ENCODE measurements at regions not wholly inside any gene's neighbourhood (a gene's known extent, or its start where the extent isn't known, plus 50 kb on each side); places are given as distances from the start of the nearest gene placed in this dataset.

DNA sequence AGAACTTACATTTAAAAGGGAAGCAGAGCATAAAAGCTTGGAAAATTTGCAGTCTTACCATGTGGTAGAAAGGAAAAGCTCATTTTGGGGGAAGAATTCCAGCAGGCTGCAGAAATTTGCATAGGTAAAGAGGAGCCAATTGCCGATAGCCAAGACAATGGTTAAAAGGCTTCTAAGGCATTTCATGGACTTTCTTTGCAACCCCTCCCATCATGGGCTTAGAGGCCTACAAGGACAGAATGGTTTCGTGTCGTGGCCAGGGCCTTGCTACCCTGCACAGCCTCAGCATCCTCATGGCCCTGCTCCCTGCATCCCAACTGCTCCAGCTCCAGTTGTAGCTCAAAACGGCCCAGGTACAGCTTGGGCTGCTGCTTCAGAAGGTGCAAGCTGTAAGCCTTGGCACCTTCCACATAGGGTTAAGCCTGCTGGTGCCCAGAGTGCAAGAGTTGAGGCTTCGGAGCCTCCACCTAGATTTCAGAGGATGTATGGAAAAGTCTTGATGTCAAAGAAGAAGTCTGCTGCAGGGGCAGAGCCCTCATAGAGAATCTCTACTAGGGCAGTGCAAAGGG lies 420.3 kb downstream of the PCDH17 start:
- DNase-seq: no peak

DNA sequence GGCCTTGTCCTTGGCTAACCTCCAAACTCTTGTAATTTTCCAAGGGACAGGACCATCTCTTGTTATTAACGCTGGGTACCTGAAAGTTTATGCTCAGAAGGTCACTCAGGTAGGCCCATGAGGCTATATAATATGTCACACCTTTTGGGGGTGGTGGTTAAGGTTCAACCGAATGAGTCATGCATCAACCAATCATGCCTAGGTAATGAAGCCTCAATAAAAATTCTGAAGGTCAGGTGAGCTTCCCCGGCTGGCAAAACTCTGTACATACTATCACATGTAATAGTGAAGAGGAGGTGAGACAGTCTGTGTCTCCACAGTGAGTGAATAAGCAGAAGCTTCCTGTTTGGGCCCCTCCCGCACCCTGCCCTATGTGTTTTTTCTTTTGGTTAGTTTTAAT lies 424.9 kb downstream of the PCDH17 start:
- DNase-seq: no peak

- no peak for DNase-seq
Measured at GRCh38 chr13:58059624-58060023, 428.1 kb downstream of the PCDH17 start.

GRCh38 chr13:58080806-58081205 lies 449.3 kb downstream of the PCDH17 start:
- DNase-seq: no peak

DNA sequence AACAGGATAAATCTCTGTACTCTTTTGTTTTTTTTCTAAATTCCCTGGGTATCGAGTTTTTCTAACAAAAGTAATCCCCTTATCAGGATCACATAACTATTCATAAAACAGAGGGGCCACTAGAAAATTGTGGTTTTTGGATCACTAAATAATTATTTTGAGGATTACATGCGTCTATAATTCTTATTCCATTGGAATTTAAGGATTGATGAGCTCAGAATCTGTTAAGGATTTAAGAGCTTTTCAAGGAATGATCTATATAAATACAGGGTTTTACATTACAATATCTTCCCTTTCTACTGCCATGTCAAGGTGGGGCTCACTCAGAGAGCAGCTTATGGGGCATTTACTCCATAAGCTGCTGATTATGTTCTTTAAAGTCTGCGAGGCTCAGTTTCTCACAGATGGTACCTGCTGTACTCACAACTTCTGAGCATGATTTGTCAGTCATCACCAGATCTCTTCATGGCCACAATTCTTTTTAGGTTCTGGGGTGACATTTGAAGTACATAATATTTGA lies 449.8 kb downstream of the PCDH17 start:
- no peak for DNase-seq

DNA sequence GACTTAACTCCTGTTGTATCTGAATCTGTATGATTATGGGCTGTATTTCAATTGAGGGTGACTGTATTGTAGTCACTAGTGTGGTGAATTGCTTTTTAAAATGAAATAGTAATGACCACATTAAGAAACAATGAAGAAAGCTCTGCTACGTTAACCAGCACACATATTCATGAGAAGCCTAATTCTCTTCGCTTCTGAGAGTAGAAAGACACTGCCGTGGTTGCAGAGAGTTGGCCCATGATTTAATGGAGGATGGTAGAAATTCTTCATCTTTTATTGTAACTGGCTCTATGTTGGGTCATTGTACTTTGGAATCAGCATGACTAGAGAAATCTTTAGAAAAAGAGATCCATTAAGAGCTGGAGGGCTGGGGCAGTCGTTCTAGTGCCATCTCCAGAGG lies 451.5 kb downstream of the PCDH17 start:
- DNase-seq: no peak

GRCh38 chr13:58085274-58085673 lies 453.7 kb downstream of the PCDH17 start:
- DNase-seq: peak; percentile 12

DNA sequence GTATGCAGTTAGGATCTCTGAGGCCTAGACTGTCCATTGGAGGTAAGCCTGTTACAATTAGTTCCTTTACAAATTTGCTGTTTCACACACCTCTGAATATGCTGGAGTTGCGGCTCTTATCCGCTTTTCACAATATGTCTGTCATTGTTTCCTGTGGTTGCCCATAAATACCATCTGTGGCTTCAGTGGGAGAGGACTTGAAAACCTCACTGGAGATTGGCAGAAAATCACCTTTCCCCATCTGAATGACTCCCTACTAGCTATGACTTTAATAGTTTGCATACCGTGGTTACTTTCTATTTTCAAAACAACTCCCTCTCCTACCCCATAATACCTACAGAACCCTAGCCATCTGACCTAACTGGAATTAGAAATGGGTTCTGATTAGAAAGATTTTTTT lies 454.3 kb downstream of the PCDH17 start:
- peak; percentile 53 for DNase-seq

GRCh38 chr13:58087566-58087965 lies 456.0 kb downstream of the PCDH17 start:
- DNase-seq: peak; percentile 12

GRCh38 chr13:58093394-58093793 lies 461.9 kb downstream of the PCDH17 start:
- no peak for DNase-seq

GRCh38 chr13:58097831-58098230 lies 466.3 kb downstream of the PCDH17 start:
- DNase-seq: no peak

GRCh38 chr13:58119351-58119750 lies 487.8 kb downstream of the PCDH17 start:
- no peak for DNase-seq

DNA sequence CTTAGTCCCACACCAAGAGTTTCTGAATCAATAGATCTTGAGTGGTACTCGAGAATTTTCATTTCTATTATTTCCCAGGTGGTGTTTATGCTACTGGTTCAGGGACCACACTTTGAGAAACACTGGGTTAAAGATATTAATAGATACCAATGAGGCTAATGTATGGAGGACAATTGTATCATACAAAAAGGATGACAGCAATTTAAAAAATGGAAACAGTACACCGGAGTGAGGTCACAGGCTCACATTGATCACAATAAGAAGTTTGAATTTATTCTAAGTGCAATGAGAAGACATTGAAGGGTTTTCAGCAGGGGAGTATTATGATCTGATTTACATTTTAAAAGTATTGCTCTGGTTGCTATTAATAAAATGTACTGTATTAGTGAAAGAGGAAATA lies 488.3 kb downstream of the PCDH17 start:
- DNase-seq: no peak

GRCh38 chr13:58126496-58126895 lies 495.0 kb downstream of the PCDH17 start:
- no peak for DNase-seq

DNA sequence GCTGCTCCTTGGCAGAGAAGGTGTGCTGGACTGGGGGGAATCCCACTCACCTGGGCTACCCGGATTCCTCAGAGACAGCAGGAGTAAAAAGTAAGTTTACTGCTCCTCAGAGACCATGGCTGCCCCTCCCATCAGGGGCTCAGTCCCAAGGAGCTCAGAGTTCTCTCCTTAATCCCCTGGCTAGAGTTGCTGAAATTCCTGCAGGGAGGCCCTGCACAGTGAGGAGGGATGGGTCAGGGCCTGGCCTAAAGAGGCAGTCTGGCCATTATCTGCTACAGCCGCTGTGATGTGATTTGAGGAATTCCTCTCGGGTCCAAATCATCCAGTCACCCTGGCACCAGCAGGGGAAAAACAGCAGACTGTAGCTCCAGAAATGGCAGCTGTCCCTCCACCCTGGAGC lies 502.5 kb downstream of the PCDH17 start:
- no peak for DNase-seq

- no peak for DNase-seq
Measured at GRCh38 chr13:58134525-58134924, 503.0 kb downstream of the PCDH17 start.

GRCh38 chr13:58142952-58143351 lies 511.4 kb downstream of the PCDH17 start:
- DNase-seq: no peak

- no peak for DNase-seq
Measured at GRCh38 chr13:58144616-58145015, 513.1 kb downstream of the PCDH17 start.

DNA sequence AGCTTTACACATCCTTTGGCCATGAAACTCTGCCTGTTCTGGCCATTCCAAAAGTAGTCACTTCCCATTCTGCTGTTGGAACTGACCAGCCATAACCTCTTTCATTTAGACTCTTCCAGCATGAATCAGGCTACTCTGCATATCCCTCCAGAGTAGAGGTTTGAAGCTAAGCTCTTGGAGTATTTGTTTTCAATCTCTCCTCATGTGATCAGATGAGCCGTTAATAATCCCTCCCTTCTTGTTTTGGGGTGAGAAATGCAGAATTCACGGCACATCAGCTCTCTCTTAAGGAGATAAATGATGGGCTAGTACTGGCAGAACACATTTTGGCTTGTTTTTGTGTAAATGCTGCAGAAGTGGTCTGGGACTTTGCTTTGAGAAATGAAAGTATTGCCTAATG lies 519.9 kb downstream of the PCDH17 start:
- no peak for DNase-seq

- no peak for DNase-seq
Measured at GRCh38 chr13:58160980-58161379, 529.4 kb downstream of the PCDH17 start.

- no peak for DNase-seq
Measured at GRCh38 chr13:58165617-58166016, 534.1 kb downstream of the PCDH17 start.

- no peak for DNase-seq
Measured at GRCh38 chr13:58181111-58181510, 549.6 kb downstream of the PCDH17 start.

GRCh38 chr13:58187881-58188280 lies 556.3 kb downstream of the PCDH17 start:
- DNase-seq: no peak

GRCh38 chr13:58190577-58190976 lies 559.0 kb downstream of the PCDH17 start:
- DNase-seq: no peak

GRCh38 chr13:58191754-58192153 lies 560.2 kb downstream of the PCDH17 start:
- no peak for DNase-seq

DNA sequence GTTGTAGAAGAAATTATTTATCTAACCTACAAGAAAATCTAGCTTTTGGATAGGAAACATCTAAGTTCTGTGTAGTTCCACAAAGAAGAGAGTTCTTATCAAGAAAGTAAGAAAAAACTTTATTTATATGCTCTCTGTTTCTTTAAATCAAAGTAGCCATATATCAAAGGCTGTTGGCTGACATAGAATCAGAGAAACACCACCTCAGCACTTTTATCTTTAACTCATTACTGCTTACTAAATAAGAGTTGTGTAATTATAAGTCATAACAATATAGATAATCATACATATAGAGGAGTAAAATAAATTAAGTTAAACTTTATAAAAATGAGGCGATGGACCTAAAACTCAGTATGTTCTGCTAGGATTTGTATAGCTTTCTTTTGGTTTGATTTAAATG lies 570.6 kb downstream of the PCDH17 start:
- no peak for DNase-seq
